Tibial nerve (tissue), 4 donors: ENCODE measurements at regions not wholly inside any gene's neighbourhood (a gene's known extent, or its start where the extent isn't known, plus 50 kb on each side); places are given as distances from the start of the nearest gene placed in this dataset.

Source experiments
- DNase-seq, 2 donors: peaks; one replicate each; pipeline ENCODE4 v3.0.0-alpha.2; 2019; ENCODE audit warnings: low spot score in 2 of 2
- H3K27ac ChIP-seq, 4 donors: fragments of 200-600 bp; sonication (generic) in 3 of 4; one replicate each; pipeline ENCODE4 v1.5.1; 2017 to 2019; ENCODE audit warnings: mild to moderate bottlenecking in 1 of 4
- H3K27me3 ChIP-seq, 2 donors: fragments of 200-600 bp; sonication (generic) in 1 of 2; one replicate each; pipeline versions ENCODE4 v1.5.1 to v1.6.0; 2017 to 2019
- H3K36me3 ChIP-seq, 3 donors: fragments of 200-600 bp; sonication (generic); one replicate each; pipeline ENCODE4 v1.5.1; 2018 to 2019
- H3K4me1 ChIP-seq, 4 donors: fragments of 200-600 bp; sonication (generic) in 3 of 4; one replicate each; pipeline ENCODE4 v1.5.1; 2017 to 2019
- H3K4me3 ChIP-seq, 4 donors: fragments of 200-600 bp; sonication (generic) in 3 of 4; one replicate each; pipeline ENCODE4 v1.5.1; 2017 to 2019; ENCODE audit warnings: mild to moderate bottlenecking in 1 of 4, moderate library complexity in 1 of 4
- H3K9me3 ChIP-seq, 4 donors: fragments of 200-600 bp; sonication (generic) in 3 of 4; one replicate each; pipeline ENCODE4 v1.5.1; 2017 to 2019
- CTCF ChIP-seq, 5 experiments: fragments of 200-600 bp in 3 of 5; fragments of 450-650 bp in 2 of 5; sonication (generic) in 3 of 5; IDR thresholded peaks; one replicate each; pipeline ENCODE4 v1.5.1; 2016 to 2019; ENCODE audit warnings: antibody characterized with exemption in 5 of 5, mild to moderate bottlenecking in 3 of 5, moderate library complexity in 2 of 5
- EP300 ChIP-seq, 2 donors: sonication (generic); formaldehyde crosslinking; IDR thresholded peaks; one replicate each; pipeline ENCODE4 v1.6.1; 2017; ENCODE audit warnings: antibody characterized with exemption in 2 of 2, mild to moderate bottlenecking in 1 of 2
- POLR2A ChIP-seq, 2 donors: fragments of 450-650 bp; IDR thresholded peaks; one replicate each; pipeline ENCODE4 v1.6.1; 2017; ENCODE audit warnings: antibody characterized with exemption in 2 of 2, mild to moderate bottlenecking in 2 of 2, moderate library complexity in 2 of 2
- WGBS, 2 donors: methylation state at CpG; one replicate each; pipeline ENCODE4 v1.1.5; 2018; 5-methylcytosine and 5-hydroxymethylcytosine counted together

GRCh38 chr13:31468114-31468902, 268.5 kb downstream of the B3GLCT start:
- no peak overlapping the region for H3K4me3 ChIP-seq
- WGBS, 2 donors, result 74 to 75% methylated on average over 12 of the region's 12 CpGs
- TF ChIP-seq EP300 (IDR thresholded peaks at IDR 0.05) (no peak), CTCF (IDR thresholded peaks at IDR 0.05) (no peak), POLR2A (IDR thresholded peaks at IDR 0.05) (no peak)
- no peak for DNase-seq
- no peaks in the 10 kb centered on the region for H3K36me3 ChIP-seq
- H3K27ac ChIP-seq, result no peak overlapping the region
- no peaks in the 10 kb centered on the region for H3K4me1 ChIP-seq
- H3K9me3 ChIP-seq, result no peaks in the 10 kb centered on the region
- no peaks in the 10 kb centered on the region for H3K27me3 ChIP-seq

- Histone ChIP-seq H3K27ac (no peak overlapping the region), H3K4me3 (no peak overlapping the region), H3K27me3 (no peaks in the 10 kb centered on the region), H3K4me1 (no peaks in the 10 kb centered on the region), H3K36me3 (no peaks in the 10 kb centered on the region), H3K9me3 (no peaks in the 10 kb centered on the region)
- no peak for TF ChIP-seq EP300 (IDR thresholded peaks at IDR 0.05)
- TF ChIP-seq POLR2A (IDR thresholded peaks at IDR 0.05), result no peak
- no peak for TF ChIP-seq CTCF (IDR thresholded peaks at IDR 0.05)
- DNase-seq, result no peak
Observed at GRCh38 chr13:31469377-31469776, 269.6 kb downstream of the B3GLCT start.

- H3K9me3 ChIP-seq, result no peaks in the 10 kb centered on the region
- H3K4me3 ChIP-seq, result no peak overlapping the region
- no peak for DNase-seq
- H3K36me3 ChIP-seq, result no peaks in the 10 kb centered on the region
- H3K27ac ChIP-seq, result no peak overlapping the region
- no peaks in the 10 kb centered on the region for H3K27me3 ChIP-seq
- no peaks in the 10 kb centered on the region for H3K4me1 ChIP-seq
- 46% methylated on average over 6 of the region's 6 CpGs for WGBS, 2 donors
- TF ChIP-seq POLR2A (IDR thresholded peaks at IDR 0.05), result no peak
- TF ChIP-seq EP300 (IDR thresholded peaks at IDR 0.05), result no peak
- TF ChIP-seq CTCF (IDR thresholded peaks at IDR 0.05), result no peak
Observed at GRCh38 chr13:31476266-31476665, 263.1 kb upstream of the RXFP2 start.

- Histone ChIP-seq H3K4me3 (no peak overlapping the region), H3K4me1 (no peaks in the 10 kb centered on the region), H3K27me3 (no peaks in the 10 kb centered on the region), H3K27ac (no peak overlapping the region), H3K9me3 (no peaks in the 10 kb centered on the region), H3K36me3 (no peaks in the 10 kb centered on the region)
- TF ChIP-seq EP300 (IDR thresholded peaks at IDR 0.05), result no peak
- TF ChIP-seq POLR2A (IDR thresholded peaks at IDR 0.05), result no peak
- DNase-seq, result no peak
- 18 to 26% methylated on average over 2 of the region's 2 CpGs for WGBS, 2 donors
Observed at GRCh38 chr13:31476753-31477152, 262.6 kb upstream of the RXFP2 start.

GRCh38 chr13:31477961-31478360, 261.4 kb upstream of the RXFP2 start:
- DNase-seq, result no peak
- Histone ChIP-seq H3K27ac (no peak overlapping the region), H3K9me3 (no peaks in the 10 kb centered on the region), H3K27me3 (no peaks in the 10 kb centered on the region), H3K36me3 (no peaks in the 10 kb centered on the region), H3K4me3 (no peak overlapping the region), H3K4me1 (no peaks in the 10 kb centered on the region)
- TF ChIP-seq EP300 (IDR thresholded peaks at IDR 0.05) (no peak), CTCF (IDR thresholded peaks at IDR 0.05) (no peak), POLR2A (IDR thresholded peaks at IDR 0.05) (no peak)
- 70 to 71% methylated on average over 3 of the region's 3 CpGs for WGBS, 2 donors
